Endothelial cell of umbilical vein (primary cell): ENCODE measurements at regions not wholly inside any gene's neighbourhood (a gene's known extent, or its start where the extent isn't known, plus 50 kb on each side); places are given as distances from the start of the nearest gene placed in this dataset.

Experiments
- JUN ChIP-seq: IDR thresholded peaks from 2 replicates; pipeline ENCODE4 v1.6.1; 2011; ENCODE audit warnings: borderline replicate concordance, low read depth; ENCODE audit not compliant: insufficient read length, insufficient read depth
- POLR2AphosphoS5 ChIP-seq: IDR thresholded peaks from 2 replicates; pipeline ENCODE4 v1.6.1; 2012; ENCODE audit warnings: low read depth, mild to moderate bottlenecking, control low read depth, low read length, moderate library complexity; ENCODE audit not compliant: insufficient read depth
- TF ChIP-seq, protein P1 (sequence below), 2 donors: IDR thresholded peaks; 1 replicate in 1 of 2; 2 replicates in 1 of 2; pipeline ENCODE4 v1.5.1; 2011; ENCODE audit warnings: low read length in 2 of 2, mild to moderate bottlenecking in 2 of 2, moderate library complexity in 2 of 2, control low read depth in 1 of 2, inconsistent platforms in 1 of 2, low read depth in 1 of 2; ENCODE audit not compliant: insufficient read depth in 1 of 2; ENCODE audit errors: extremely low read depth in 1 of 2

DNA sequence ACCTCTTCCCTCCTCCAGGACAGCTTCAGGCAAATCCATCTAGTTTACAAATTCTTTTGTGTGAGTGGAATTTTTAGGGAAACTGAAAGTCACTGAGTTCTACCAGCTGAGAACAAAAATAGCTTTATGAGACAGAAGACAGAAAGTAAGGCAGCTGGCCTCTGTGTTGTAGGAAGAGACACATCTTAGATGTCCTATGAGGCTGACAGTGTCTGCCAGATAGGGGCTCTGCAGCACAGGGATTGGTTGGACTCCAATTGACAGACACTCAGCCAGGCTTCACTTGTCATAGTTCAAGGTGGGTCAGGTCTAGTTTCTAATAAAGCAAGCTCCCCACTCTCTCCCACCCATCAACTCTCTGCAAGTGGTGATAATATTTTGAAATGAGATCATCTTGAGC lies 574.9 kb downstream of the CCSER2 start:
- TF ChIP-seq POLR2AphosphoS5 = no peak
- TF ChIP-seq, protein P1, sequence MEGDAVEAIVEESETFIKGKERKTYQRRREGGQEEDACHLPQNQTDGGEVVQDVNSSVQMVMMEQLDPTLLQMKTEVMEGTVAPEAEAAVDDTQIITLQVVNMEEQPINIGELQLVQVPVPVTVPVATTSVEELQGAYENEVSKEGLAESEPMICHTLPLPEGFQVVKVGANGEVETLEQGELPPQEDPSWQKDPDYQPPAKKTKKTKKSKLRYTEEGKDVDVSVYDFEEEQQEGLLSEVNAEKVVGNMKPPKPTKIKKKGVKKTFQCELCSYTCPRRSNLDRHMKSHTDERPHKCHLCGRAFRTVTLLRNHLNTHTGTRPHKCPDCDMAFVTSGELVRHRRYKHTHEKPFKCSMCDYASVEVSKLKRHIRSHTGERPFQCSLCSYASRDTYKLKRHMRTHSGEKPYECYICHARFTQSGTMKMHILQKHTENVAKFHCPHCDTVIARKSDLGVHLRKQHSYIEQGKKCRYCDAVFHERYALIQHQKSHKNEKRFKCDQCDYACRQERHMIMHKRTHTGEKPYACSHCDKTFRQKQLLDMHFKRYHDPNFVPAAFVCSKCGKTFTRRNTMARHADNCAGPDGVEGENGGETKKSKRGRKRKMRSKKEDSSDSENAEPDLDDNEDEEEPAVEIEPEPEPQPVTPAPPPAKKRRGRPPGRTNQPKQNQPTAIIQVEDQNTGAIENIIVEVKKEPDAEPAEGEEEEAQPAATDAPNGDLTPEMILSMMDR (IDR thresholded peaks at IDR 0.05; ENCODE audit: extremely low read depth in 1 of 2, insufficient read depth in 1 of 2, low read depth in 1 of 2, low read length in 2 of 2) = no peak
- TF ChIP-seq JUN = no peak
